Parathyroid adenoma (tissue), 2 donors: ENCODE measurements at regions not wholly inside any gene's neighbourhood (a gene's known extent, or its start where the extent isn't known, plus 50 kb on each side); places are given as distances from the start of the nearest gene placed in this dataset.

Experiments
- H2AFZ ChIP-seq: fragments of 300-600 bp; sonication (generic); one replicate; pipeline ENCODE4 v1.7.0; 2017; ENCODE audit warnings: antibody characterized with exemption, mild to moderate bottlenecking
- H3K27ac ChIP-seq: fragments of 300-600 bp; sonication (generic); one replicate; pipeline ENCODE4 v1.7.0; 2017
- H3K27me3 ChIP-seq: fragments of 300-600 bp; sonication (generic); one replicate; pipeline ENCODE4 v1.7.0; 2017; ENCODE audit warnings: low read length; ENCODE audit not compliant: control insufficient read depth, insufficient read depth
- H3K36me3 ChIP-seq: fragments of 300-600 bp; sonication (generic); one replicate; pipeline ENCODE4 v1.7.0; 2017; ENCODE audit warnings: low read length; ENCODE audit not compliant: control insufficient read depth, insufficient read depth
- H3K4me1 ChIP-seq: fragments of 300-600 bp; sonication (generic); one replicate; pipeline ENCODE4 v1.7.0; 2017; ENCODE audit warnings: control low read depth
- H3K4me2 ChIP-seq: fragments of 300-600 bp; sonication (generic); one replicate; pipeline ENCODE4 v1.7.0; 2017; ENCODE audit warnings: low read length
- H3K4me3 ChIP-seq: fragments of 300-600 bp; sonication (generic); one replicate; pipeline ENCODE4 v1.7.0; 2017; ENCODE audit warnings: low read depth, low read length
- H3K79me2 ChIP-seq: fragments of 300-600 bp; sonication (generic); one replicate; pipeline ENCODE4 v1.7.0; 2017; ENCODE audit warnings: control low read depth
- H3K9ac ChIP-seq: fragments of 300-600 bp; sonication (generic); one replicate; pipeline ENCODE4 v1.7.0; 2017; ENCODE audit warnings: mild to moderate bottlenecking
- H3K9me3 ChIP-seq: fragments of 300-600 bp; sonication (generic); one replicate; pipeline ENCODE4 v1.7.0; 2017; ENCODE audit warnings: low read length; ENCODE audit not compliant: control insufficient read depth
- TF ChIP-seq, protein P1 (sequence below): fragments of 300-600 bp; sonication (generic); IDR thresholded peaks from one replicate; pipeline ENCODE4 v1.7.0; 2017; ENCODE audit warnings: antibody characterized with exemption, mild to moderate bottlenecking
- donor health status: primary hyperparathyroidism.

DNA sequence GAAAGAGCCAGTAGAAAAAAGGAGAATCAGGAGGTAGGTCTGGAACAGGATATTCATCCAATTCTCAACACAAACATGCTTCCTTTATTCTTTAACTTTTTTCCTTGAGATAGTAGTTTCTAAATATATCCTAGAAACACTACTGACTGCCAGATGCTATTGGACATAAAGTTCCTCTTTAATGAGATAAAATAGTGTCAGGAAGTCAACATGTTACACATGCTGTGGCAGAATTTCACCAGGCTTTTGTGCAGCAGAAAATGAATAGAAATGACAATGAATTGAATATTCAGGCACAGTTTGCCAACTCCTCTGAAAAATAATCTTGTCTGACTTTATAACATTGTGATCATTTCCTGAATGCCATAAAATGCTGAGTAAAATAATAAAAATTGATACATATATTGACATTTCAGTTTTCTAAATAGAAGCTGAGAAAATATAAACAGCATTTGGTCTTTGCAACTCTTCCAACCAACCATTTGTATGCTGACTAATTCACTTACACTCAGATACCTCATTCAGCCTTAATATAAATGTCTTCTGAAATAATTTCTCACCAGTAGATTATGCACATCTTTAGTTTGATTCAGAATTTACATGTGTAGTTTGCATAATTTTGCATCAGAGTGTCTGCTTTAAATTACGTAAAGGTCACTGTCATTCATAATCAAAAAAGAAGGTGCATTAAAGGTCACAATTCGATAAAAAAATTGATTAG lies 486.1 kb upstream of the ADGRL2 start:
- TF ChIP-seq, protein P1, sequence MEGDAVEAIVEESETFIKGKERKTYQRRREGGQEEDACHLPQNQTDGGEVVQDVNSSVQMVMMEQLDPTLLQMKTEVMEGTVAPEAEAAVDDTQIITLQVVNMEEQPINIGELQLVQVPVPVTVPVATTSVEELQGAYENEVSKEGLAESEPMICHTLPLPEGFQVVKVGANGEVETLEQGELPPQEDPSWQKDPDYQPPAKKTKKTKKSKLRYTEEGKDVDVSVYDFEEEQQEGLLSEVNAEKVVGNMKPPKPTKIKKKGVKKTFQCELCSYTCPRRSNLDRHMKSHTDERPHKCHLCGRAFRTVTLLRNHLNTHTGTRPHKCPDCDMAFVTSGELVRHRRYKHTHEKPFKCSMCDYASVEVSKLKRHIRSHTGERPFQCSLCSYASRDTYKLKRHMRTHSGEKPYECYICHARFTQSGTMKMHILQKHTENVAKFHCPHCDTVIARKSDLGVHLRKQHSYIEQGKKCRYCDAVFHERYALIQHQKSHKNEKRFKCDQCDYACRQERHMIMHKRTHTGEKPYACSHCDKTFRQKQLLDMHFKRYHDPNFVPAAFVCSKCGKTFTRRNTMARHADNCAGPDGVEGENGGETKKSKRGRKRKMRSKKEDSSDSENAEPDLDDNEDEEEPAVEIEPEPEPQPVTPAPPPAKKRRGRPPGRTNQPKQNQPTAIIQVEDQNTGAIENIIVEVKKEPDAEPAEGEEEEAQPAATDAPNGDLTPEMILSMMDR, result no peak
- H3K4me2 ChIP-seq, result no peak overlapping the region
- no peaks in the 10 kb centered on the region for H3K79me2 ChIP-seq
- no peak overlapping the region for H3K4me3 ChIP-seq
- H3K9me3 ChIP-seq, result no peaks in the 10 kb centered on the region
- no peaks in the 10 kb centered on the region for H3K36me3 ChIP-seq
- H3K9ac ChIP-seq, result no peak overlapping the region
- no peaks in the 10 kb centered on the region for H3K4me1 ChIP-seq
- no peak overlapping the region for H2AFZ ChIP-seq
- no peak overlapping the region for H3K27ac ChIP-seq
- no peaks in the 10 kb centered on the region for H3K27me3 ChIP-seq

DNA sequence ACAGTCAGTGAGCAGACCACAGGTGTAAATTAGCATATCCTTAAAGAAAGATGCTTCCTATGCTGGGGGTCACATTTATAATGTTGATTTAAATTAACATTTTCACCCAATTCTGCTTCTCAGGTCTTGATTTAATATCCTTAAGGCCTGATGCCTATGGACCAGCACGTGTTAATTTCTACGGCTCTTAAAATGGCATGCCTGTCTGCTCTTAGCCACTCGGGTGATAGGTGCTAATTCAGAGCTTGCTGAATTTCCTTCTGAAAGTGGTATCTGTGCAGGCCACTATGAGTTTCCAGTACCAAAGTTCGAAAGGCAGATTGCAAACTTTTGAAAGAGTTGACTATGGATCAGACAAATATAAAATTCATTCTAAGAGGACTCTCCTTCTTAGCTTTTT lies 487.4 kb upstream of the ADGRL2 start:
- Histone ChIP-seq H3K4me3 (no peak overlapping the region), H3K9ac (no peak overlapping the region), H2AFZ (no peak overlapping the region), H3K36me3 (no peaks in the 10 kb centered on the region), H3K79me2 (no peaks in the 10 kb centered on the region), H3K9me3 (no peaks in the 10 kb centered on the region), H3K27ac (no peak overlapping the region), H3K4me2 (no peak overlapping the region), H3K27me3 (no peaks in the 10 kb centered on the region), H3K4me1 (no peaks in the 10 kb centered on the region)
- TF ChIP-seq, protein P1, result no peak

DNA sequence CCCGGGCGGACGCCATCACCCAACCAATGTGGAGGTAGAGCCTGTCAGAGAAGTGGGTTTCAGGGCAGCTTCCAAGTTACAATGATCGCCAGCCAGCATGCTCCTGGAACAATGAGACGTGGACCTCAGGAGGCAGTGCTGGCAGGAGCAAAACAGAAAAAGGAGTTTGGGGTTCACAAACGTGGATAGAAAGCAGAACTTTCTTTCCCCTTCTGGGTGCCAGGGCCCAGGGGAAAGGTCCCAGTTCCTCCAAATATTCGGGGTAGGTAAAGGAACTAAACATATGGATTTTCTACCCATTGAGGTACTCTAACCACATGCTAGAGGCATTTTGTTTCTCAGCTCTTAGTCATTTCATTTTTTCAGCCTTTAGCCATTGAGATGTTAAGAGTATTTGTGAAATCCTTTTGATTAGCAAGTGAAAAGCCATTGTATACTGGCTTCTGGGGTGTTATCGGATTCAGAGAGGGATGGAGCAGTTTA lies 488.4 kb upstream of the ADGRL2 start:
- H3K36me3 ChIP-seq, result no peaks in the 10 kb centered on the region
- H3K27ac ChIP-seq, result no peak overlapping the region
- H3K9me3 ChIP-seq, result no peaks in the 10 kb centered on the region
- no peaks in the 10 kb centered on the region for H3K27me3 ChIP-seq
- TF ChIP-seq, protein P1, result no peak
- no peak overlapping the region for H2AFZ ChIP-seq
- H3K79me2 ChIP-seq, result no peaks in the 10 kb centered on the region
- no peak overlapping the region for H3K9ac ChIP-seq
- H3K4me1 ChIP-seq, result no peaks in the 10 kb centered on the region
- H3K4me2 ChIP-seq, result no peak overlapping the region
- H3K4me3 ChIP-seq, result no peak overlapping the region

DNA sequence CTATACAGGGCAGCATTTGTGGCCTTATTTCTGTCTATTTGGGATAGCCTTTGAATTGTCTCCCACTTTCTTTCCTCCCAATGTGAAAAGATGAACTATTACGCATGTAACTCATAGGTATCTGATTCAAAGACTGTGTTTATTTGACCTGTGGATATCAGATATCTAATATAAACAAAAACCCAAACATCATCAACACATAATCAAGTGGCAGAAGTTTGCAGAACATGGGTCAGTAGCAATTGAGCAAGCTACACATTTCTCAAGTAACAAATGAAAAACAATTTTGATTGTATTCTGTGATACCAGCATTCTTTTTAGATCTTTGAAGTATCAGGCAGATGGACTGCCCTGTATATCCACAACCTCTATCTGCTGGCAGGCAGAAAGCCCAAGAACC lies 490.5 kb upstream of the ADGRL2 start:
- Histone ChIP-seq H3K4me1 (no peaks in the 10 kb centered on the region), H3K36me3 (no peaks in the 10 kb centered on the region), H3K79me2 (no peaks in the 10 kb centered on the region), H3K27ac (no peak overlapping the region), H2AFZ (no peak overlapping the region), H3K9ac (no peak overlapping the region), H3K9me3 (no peaks in the 10 kb centered on the region), H3K4me3 (no peak overlapping the region), H3K4me2 (no peak overlapping the region), H3K27me3 (no peaks in the 10 kb centered on the region)
- TF ChIP-seq, protein P1, result no peak

DNA sequence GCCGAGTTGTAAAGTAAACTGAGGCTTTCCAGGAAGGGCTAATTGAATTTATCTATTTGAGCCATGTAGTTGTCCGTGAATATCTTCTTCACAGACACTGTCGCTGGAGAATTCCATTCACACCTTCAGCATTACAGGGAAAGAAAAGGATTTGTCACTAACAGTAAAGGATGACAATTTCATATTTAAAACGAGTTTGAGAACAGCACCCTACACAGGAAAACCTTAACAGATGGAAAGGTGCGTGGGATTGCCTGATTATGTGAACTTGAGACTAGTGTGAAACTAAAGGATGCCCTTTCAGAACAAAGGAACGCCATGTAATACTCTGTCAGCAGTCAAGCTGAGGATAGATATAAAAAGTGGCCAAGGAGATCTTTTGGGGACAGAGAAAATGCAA lies 492.5 kb upstream of the ADGRL2 start:
- Histone ChIP-seq H3K9ac (no peak overlapping the region), H3K79me2 (no peaks in the 10 kb centered on the region), H3K4me3 (no peak overlapping the region), H3K9me3 (no peaks in the 10 kb centered on the region), H3K27me3 (no peaks in the 10 kb centered on the region), H3K27ac (no peak overlapping the region), H3K4me1 (no peaks in the 10 kb centered on the region), H3K4me2 (no peak overlapping the region), H2AFZ (no peak overlapping the region), H3K36me3 (no peaks in the 10 kb centered on the region)
- TF ChIP-seq, protein P1, result no peak
